Breast epithelium (tissue), 4 donors: ENCODE measurements at regions not wholly inside any gene's neighbourhood (a gene's known extent, or its start where the extent isn't known, plus 50 kb on each side); places are given as distances from the start of the nearest gene placed in this dataset.

ENCODE experiments used
- DNase-seq, 2 donors: peaks; one replicate each; pipeline ENCODE4 v3.0.0-alpha.2; 2019; ENCODE audit warnings: low spot score in 2 of 2
- H3K27ac ChIP-seq, 2 donors: fragments of 200-600 bp; sonication (generic) in 1 of 2; one replicate each; pipeline ENCODE4 v1.5.1; 2016 to 2019; ENCODE audit warnings: mild to moderate bottlenecking in 1 of 2
- H3K27me3 ChIP-seq, 2 donors: fragments of 200-600 bp; sonication (generic) in 1 of 2; one replicate each; pipeline versions ENCODE4 v1.5.1 to v1.6.0; 2017 to 2019; ENCODE audit warnings: control low read depth in 1 of 2, mild to moderate bottlenecking in 1 of 2
- H3K36me3 ChIP-seq: fragments of 200-600 bp; one replicate; pipeline ENCODE4 v1.5.1; 2019
- H3K4me1 ChIP-seq, 2 donors: fragments of 200-600 bp; sonication (generic); one replicate each; pipeline ENCODE4 v1.5.1; 2016 to 2019; ENCODE audit warnings: control low read depth in 1 of 2
- H3K4me3 ChIP-seq, 3 donors: fragments of 200-600 bp; sonication (generic); 1 replicate in 2 of 3; 2 replicates in 1 of 3; pipeline ENCODE4 v1.5.1; 2016 to 2019; ENCODE audit warnings: mild to moderate bottlenecking in 3 of 3, moderate library complexity in 2 of 3
- H3K9me3 ChIP-seq, 2 donors: fragments of 200-600 bp; sonication (generic) in 1 of 2; one replicate each; pipeline ENCODE4 v1.5.1; 2016 to 2019; ENCODE audit warnings: control low read depth in 1 of 2
- POLR2A ChIP-seq: fragments of 450-650 bp; IDR thresholded peaks from one replicate; pipeline ENCODE4 v1.6.1; 2016; ENCODE audit warnings: antibody characterized with exemption, mild to moderate bottlenecking, moderate library complexity
- POLR2AphosphoS5 ChIP-seq, 3 donors: sonication (generic); formaldehyde crosslinking; IDR thresholded peaks; one replicate each; pipeline ENCODE4 v1.6.1; 2017; ENCODE audit warnings: antibody characterized with exemption in 3 of 3
- intact Hi-C: fragments of 100-400 bp; cut with DNase I; formaldehyde crosslinking; loops from one replicate; pipeline ENCODE4 v1.15.1; 2023; ENCODE audit warnings: low total_unique reads
- TF ChIP-seq, protein P1 (sequence below), 3 donors: fragments of 450-650 bp; IDR thresholded peaks; one replicate each; pipeline ENCODE4 v1.5.1; 2016 to 2017; ENCODE audit warnings: antibody characterized with exemption in 3 of 3, mild to moderate bottlenecking in 3 of 3, moderate library complexity in 3 of 3

DNA sequence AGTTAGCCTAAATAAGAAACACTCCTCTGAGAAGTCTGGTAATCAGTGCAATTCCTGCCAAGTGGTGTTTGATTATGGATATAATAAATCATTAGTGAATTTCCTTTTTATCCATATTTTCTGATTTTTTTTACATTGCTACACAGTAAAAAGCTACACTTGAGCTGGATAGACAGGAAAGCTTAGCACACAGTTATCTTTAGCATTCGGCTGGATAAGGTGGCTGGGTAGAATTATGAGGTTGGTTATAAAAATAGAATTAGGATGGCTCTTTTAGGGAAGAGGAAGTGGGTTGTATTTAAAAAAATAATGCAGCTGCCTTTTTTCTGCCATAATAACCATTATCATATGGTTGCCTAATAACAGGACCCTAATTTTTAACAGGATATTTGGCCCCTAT lies 460.6 kb downstream of the NAF1 start:
- Histone ChIP-seq H3K36me3 (no peaks in the 10 kb centered on the region), H3K9me3 (no peaks in the 10 kb centered on the region), H3K4me1 (no peaks in the 10 kb centered on the region), H3K27ac (no peak overlapping the region), H3K4me3 (no peak overlapping the region), H3K27me3 (no peaks in the 10 kb centered on the region)
- TF ChIP-seq, protein P1, sequence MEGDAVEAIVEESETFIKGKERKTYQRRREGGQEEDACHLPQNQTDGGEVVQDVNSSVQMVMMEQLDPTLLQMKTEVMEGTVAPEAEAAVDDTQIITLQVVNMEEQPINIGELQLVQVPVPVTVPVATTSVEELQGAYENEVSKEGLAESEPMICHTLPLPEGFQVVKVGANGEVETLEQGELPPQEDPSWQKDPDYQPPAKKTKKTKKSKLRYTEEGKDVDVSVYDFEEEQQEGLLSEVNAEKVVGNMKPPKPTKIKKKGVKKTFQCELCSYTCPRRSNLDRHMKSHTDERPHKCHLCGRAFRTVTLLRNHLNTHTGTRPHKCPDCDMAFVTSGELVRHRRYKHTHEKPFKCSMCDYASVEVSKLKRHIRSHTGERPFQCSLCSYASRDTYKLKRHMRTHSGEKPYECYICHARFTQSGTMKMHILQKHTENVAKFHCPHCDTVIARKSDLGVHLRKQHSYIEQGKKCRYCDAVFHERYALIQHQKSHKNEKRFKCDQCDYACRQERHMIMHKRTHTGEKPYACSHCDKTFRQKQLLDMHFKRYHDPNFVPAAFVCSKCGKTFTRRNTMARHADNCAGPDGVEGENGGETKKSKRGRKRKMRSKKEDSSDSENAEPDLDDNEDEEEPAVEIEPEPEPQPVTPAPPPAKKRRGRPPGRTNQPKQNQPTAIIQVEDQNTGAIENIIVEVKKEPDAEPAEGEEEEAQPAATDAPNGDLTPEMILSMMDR (IDR thresholded peaks at IDR 0.05) = no peak
- TF ChIP-seq POLR2A = no peak
- no peak for TF ChIP-seq POLR2AphosphoS5 (IDR thresholded peaks at IDR 0.05)
- no peak for DNase-seq
- intact Hi-C loops = no loop called here

DNA sequence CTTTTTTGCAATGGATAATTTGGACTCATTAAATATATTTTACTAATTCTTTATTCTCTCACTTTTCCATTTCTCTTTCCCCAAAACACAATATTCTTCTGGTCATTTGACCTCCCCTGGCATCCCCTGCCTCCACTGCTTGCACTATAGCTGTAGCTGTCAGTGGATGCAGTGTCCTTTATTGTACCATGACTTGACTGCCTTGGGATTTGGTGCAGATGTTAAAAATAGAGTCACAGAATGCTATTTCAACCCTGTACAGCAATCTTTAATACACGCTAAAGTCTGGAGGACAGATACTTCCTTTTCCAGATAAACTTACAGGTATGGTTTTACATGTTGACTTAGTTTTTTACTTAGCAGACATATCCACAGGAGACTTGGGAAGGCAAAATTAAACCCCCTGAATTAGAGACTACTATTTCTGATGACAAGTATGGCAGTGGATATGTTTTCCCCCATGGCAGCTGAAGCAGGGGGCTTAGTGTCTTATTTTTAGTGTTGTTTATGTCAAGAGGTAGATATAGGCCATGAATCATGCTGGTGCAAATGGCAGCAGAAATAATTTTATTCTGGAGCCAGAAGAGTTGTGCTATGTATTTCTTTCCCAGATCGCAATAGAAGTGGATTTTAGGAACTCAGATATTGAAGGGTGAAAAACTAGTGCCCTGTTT lies 461.4 kb downstream of the NAF1 start:
- Histone ChIP-seq H3K9me3 (no peaks in the 10 kb centered on the region), H3K4me1 (no peaks in the 10 kb centered on the region), H3K27me3 (no peaks in the 10 kb centered on the region), H3K27ac (no peak overlapping the region), H3K36me3 (no peaks in the 10 kb centered on the region), H3K4me3 (no peak overlapping the region)
- TF ChIP-seq POLR2A = no peak
- TF ChIP-seq, protein P1 (IDR thresholded peaks at IDR 0.05) = no peak
- no peak for TF ChIP-seq POLR2AphosphoS5 (IDR thresholded peaks at IDR 0.05)
- DNase-seq = no peak
- intact Hi-C loops = no loop called here

DNA sequence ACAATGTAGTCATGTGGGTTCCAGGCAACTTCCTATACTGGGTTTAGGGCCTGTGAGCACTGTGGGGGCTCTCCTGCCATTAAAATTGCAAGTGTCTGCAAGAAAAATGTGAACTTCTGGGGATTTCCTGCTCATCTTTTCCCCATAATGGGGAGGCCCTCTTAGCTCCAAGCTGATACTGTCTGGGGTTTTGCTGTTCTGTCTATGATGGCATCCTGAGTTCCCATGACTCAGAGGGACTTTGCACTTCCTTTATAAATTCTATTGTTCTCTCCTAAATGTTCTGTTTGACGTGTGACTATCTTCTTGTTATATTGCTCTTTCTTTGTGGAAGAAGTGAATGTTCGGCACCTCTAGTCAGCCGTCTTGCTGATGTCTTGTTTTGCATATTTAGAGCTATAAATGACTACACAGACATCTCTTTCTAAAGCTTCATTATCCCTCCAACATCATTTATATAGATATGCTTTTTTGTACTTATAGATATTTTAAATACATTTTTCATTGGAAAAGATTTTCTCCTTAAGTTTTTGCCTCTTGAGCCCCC lies 465.8 kb downstream of the NAF1 start:
- Histone ChIP-seq H3K4me1 (no peaks in the 10 kb centered on the region), H3K36me3 (no peaks in the 10 kb centered on the region), H3K27me3 (no peaks in the 10 kb centered on the region), H3K9me3 (no peaks in the 10 kb centered on the region), H3K4me3 (no peak overlapping the region), H3K27ac (no peak overlapping the region)
- intact Hi-C loops = no loop called here
- TF ChIP-seq, protein P1 (IDR thresholded peaks at IDR 0.05) = no peak
- TF ChIP-seq POLR2AphosphoS5 (IDR thresholded peaks at IDR 0.05) (no peak), POLR2A (no peak)
- DNase-seq = no peak

DNA sequence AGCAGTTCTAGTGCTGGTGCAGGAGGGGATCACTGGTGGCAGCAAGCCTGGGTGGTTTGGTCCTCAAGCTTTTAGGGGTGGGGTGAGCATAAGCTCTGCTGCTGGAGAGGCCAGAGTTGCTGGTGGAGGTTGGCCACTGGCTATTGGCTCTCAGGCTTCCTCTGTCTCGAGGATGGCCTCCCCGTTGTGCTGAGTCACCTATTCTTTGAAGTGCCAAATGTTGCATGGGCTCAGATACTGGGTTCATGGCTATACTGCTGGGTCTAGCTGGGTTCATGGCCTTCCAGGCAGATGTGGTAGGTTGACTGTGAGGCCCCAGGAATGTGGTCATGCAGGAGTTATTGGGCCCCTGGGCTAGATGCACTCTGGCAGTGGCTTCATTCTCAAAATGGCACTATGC lies 466.3 kb downstream of the NAF1 start:
- intact Hi-C loops = no loop called here
- H3K27ac ChIP-seq = no peak overlapping the region
- H3K4me3 ChIP-seq = no peak overlapping the region
- TF ChIP-seq, protein P1 (IDR thresholded peaks at IDR 0.05) = no peak
- TF ChIP-seq POLR2AphosphoS5 (IDR thresholded peaks at IDR 0.05) = no peak
- no peak for TF ChIP-seq POLR2A
- H3K36me3 ChIP-seq = no peaks in the 10 kb centered on the region
- DNase-seq = no peak
- peaks cover 0 to 2% of the 10 kb centered on the region in 2 donors for H3K9me3 ChIP-seq
- H3K27me3 ChIP-seq = no peaks in the 10 kb centered on the region
- no peaks in the 10 kb centered on the region for H3K4me1 ChIP-seq

DNA sequence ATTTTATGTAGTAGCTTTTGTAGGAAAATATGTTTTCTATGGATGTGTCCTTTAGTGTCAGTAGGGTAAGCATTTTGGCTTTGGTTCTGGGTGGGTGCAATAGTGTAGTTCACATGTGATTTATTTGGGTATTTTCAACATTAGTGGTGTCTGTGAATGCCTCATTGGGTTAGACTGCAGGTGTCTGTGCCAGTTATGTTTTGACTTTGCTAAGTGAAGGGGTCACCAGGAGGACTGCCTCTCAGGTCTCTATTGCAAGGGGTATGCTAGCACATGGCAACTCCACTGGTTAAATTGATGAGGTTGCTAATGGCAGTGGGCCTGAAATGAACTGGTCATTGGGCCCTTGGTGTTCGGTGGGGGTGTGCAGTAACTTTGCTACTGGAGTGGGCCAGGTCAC lies 467.1 kb downstream of the NAF1 start:
- no peak for TF ChIP-seq POLR2A
- TF ChIP-seq POLR2AphosphoS5 (IDR thresholded peaks at IDR 0.05) = no peak
- TF ChIP-seq, protein P1 (IDR thresholded peaks at IDR 0.05) = no peak

More for the DNA sequence above, 467.1 kb downstream of the NAF1 start:
- Histone ChIP-seq H3K27ac (no peak overlapping the region), H3K4me1 (no peaks in the 10 kb centered on the region), H3K9me3 (peaks cover 0 to 8% of the 10 kb centered on the region in 2 donors), H3K36me3 (no peaks in the 10 kb centered on the region), H3K27me3 (no peaks in the 10 kb centered on the region), H3K4me3 (no peak overlapping the region)
- intact Hi-C loops = no loop called here
- DNase-seq = no peak
